ENCODE measurements at regions not wholly inside any gene's neighbourhood (a gene's known extent, or its start where the extent isn't known, plus 50 kb on each side); places are given as distances from the start of the nearest gene placed in this dataset.
"Not testable (repeated sequence)": the region's sequence is repeated elsewhere in the genome, so short reads cannot be mapped to it uniquely, and the experiment has no call there.

- DNase-seq (ENCODE audit: low spot score): not testable (repeated sequence)
These were observed 52.3 kb downstream of the SEPTIN7 start for GRCh38 chr7:35853194-35853593.

- DNase-seq (ENCODE audit: low spot score): no peak
These were observed 53.5 kb downstream of the SEPTIN7 start for GRCh38 chr7:35854311-35854710.

- no peak for DNase-seq (ENCODE audit: low spot score)
These were observed 55.3 kb downstream of the SEPTIN7 start for GRCh38 chr7:35856175-35856574.

GRCh38 chr7:35860664-35861063 lies 59.8 kb downstream of the SEPTIN7 start:
- DNase-seq (ENCODE audit: low spot score): no peak

GRCh38 chr7:35865287-35865686 lies 64.4 kb downstream of the SEPTIN7 start:
- no peak for DNase-seq (ENCODE audit: low spot score)

GRCh38 chr7:35866186-35866585 lies 65.3 kb downstream of the SEPTIN7 start:
- DNase-seq (ENCODE audit: low spot score): no peak

- DNase-seq (ENCODE audit: low spot score): not testable (repeated sequence)
These were observed 68.3 kb downstream of the SEPTIN7 start for GRCh38 chr7:35869117-35869516.

- DNase-seq (ENCODE audit: low spot score): no peak
These were observed 69.0 kb downstream of the SEPTIN7 start for GRCh38 chr7:35869810-35870209.

GRCh38 chr7:35871856-35872255 lies 71.0 kb downstream of the SEPTIN7 start:
- DNase-seq (ENCODE audit: low spot score): no peak

- no peak for DNase-seq (ENCODE audit: low spot score)
These were observed 74.0 kb downstream of the SEPTIN7 start for GRCh38 chr7:35874886-35875285.

- peak; percentile 13 for DNase-seq (ENCODE audit: low spot score)
These were observed 74.4 kb downstream of the SEPTIN7 start for GRCh38 chr7:35875292-35875691.

- no peak for DNase-seq (ENCODE audit: low spot score)
These were observed 77.5 kb downstream of the SEPTIN7 start for GRCh38 chr7:35878351-35878750.

- DNase-seq (ENCODE audit: low spot score): not testable (repeated sequence)
These were observed 86.6 kb downstream of the SEPTIN7 start for GRCh38 chr7:35887430-35887829.

- no peak for DNase-seq (ENCODE audit: low spot score)
These were observed 88.1 kb downstream of the SEPTIN7 start for GRCh38 chr7:35889001-35889400.

- no peak for DNase-seq (ENCODE audit: low spot score)
These were observed 89.0 kb downstream of the SEPTIN7 start for GRCh38 chr7:35889870-35890269.

- no peak for DNase-seq (ENCODE audit: low spot score)
These were observed 90.4 kb downstream of the SEPTIN7 start for GRCh38 chr7:35891004-35891830.

- no peak for DNase-seq (ENCODE audit: low spot score)
These were observed 92.8 kb downstream of the SEPTIN7 start for GRCh38 chr7:35893649-35894048.

GRCh38 chr7:35894721-35895120 lies 93.9 kb downstream of the SEPTIN7 start:
- no peak for DNase-seq (ENCODE audit: low spot score)

GRCh38 chr7:35900651-35901050 lies 99.8 kb downstream of the SEPTIN7 start:
- no peak for DNase-seq (ENCODE audit: low spot score)

- peak; percentile 43 for DNase-seq (ENCODE audit: low spot score)
These were observed 104.7 kb downstream of the SEPTIN7 start for GRCh38 chr7:35905555-35905954.

GRCh38 chr7:35906191-35906908 lies 105.5 kb downstream of the SEPTIN7 start:
- DNase-seq (ENCODE audit: low spot score): peak; percentile 75

GRCh38 chr7:35908331-35909216 lies 107.7 kb downstream of the SEPTIN7 start:
- no peak for DNase-seq (ENCODE audit: low spot score)

Data from kidney tubule cell (primary cell).